Epithelial cell of esophagus (primary cell): ENCODE measurements at regions not wholly inside any gene's neighbourhood (a gene's known extent, or its start where the extent isn't known, plus 50 kb on each side); places are given as distances from the start of the nearest gene placed in this dataset.

Experiments
- DNase-seq: peaks from one replicate; pipeline ENCODE4 v3.0.0; 2010; ENCODE audit warnings: low read depth
- H3K4me3 ChIP-seq: 2 replicates; pipeline ENCODE4 v1.5.1; 2011; ENCODE audit warnings: mild to moderate bottlenecking, low read length, control low read depth
- CTCF ChIP-seq: IDR thresholded peaks from 2 replicates; pipeline ENCODE4 v1.5.1; 2011; ENCODE audit warnings: low read depth, mild to moderate bottlenecking, low read length, control low read depth, inconsistent platforms; ENCODE audit not compliant: insufficient read depth; ENCODE audit errors: missing control alignments

- TF ChIP-seq CTCF: no peak
- H3K4me3 ChIP-seq: no peak overlapping the region
- no peak for DNase-seq
Observed at GRCh38 chr10:113239566-113240350, 289.7 kb downstream of the TCF7L2 start.

GRCh38 chr10:113240736-113241135, 290.7 kb downstream of the TCF7L2 start:
- no peak for TF ChIP-seq CTCF
- no peak overlapping the region for H3K4me3 ChIP-seq
- DNase-seq: no peak

- TF ChIP-seq CTCF: no peak
- H3K4me3 ChIP-seq: no peak overlapping the region
- no peak for DNase-seq
Observed at GRCh38 chr10:113241599-113242360, 291.7 kb downstream of the TCF7L2 start.

GRCh38 chr10:113243311-113243710, 293.3 kb downstream of the TCF7L2 start:
- no peak for TF ChIP-seq CTCF
- DNase-seq: no peak
- no peak overlapping the region for H3K4me3 ChIP-seq

GRCh38 chr10:113244750-113245149, 294.7 kb downstream of the TCF7L2 start:
- no peak overlapping the region for H3K4me3 ChIP-seq
- no peak for TF ChIP-seq CTCF
- DNase-seq: no peak

- no peak overlapping the region for H3K4me3 ChIP-seq
- no peak for TF ChIP-seq CTCF
- no peak for DNase-seq
Observed at GRCh38 chr10:113245286-113245685, 295.2 kb downstream of the TCF7L2 start.
